HepG2 (cell line): ENCODE measurements at regions not wholly inside any gene's neighbourhood (a gene's known extent, or its start where the extent isn't known, plus 50 kb on each side); places are given as distances from the start of the nearest gene placed in this dataset.

Experiments
- HOXA3 ChIP-seq: sonication (generic); formaldehyde crosslinking; IDR thresholded peaks from 2 replicates; pipeline ENCODE4 v1.5.0; 2020; ENCODE audit warnings: missing genetic modification reagents
- KDM5A ChIP-seq: fragments of 200-600 bp; sonication (generic); IDR thresholded peaks from 2 replicates; pipeline ENCODE4 v1.7.0; 2018; ENCODE audit warnings: antibody characterized with exemption, mild to moderate bottlenecking, low read length, borderline replicate concordance
- RFX5 ChIP-seq: IDR thresholded peaks from 2 replicates; pipeline ENCODE4 v1.6.1; 2011; ENCODE audit warnings: low read depth, low read length, improper control_type of control experiment
- TGIF2 ChIP-seq: IDR thresholded peaks from 2 replicates; pipeline ENCODE4 v1.6.1; 2016; ENCODE audit warnings: control low read depth, missing compliant biosample characterization
- ZBTB49 ChIP-seq: sonication (generic); formaldehyde crosslinking; IDR thresholded peaks from 2 replicates; pipeline ENCODE4 v1.4.0; 2020; ENCODE audit warnings: missing genetic modification reagents, borderline replicate concordance
- ZFP36 ChIP-seq: fragments of 150-350 bp; IDR thresholded peaks from 2 replicates; pipeline ENCODE4 v1.6.1; 2018; ENCODE audit warnings: borderline replicate concordance, low read length, low read depth; ENCODE audit not compliant: partially characterized antibody
- ZNF121 ChIP-seq: sonication (generic); formaldehyde crosslinking; IDR thresholded peaks from 2 replicates; pipeline ENCODE4 v1.5.0; 2020; ENCODE audit warnings: mild to moderate bottlenecking, missing genetic modification reagents
- ZNF3 ChIP-seq: IDR thresholded peaks from 2 replicates; pipeline ENCODE4 v1.7.0; 2017; ENCODE audit warnings: inconsistent platforms
- ZNF446 ChIP-seq: sonication (generic); formaldehyde crosslinking; IDR thresholded peaks from 2 replicates; pipeline ENCODE4 v1.5.0; 2020; ENCODE audit warnings: mild to moderate bottlenecking, missing genetic modification reagents
- ZNF557 ChIP-seq: sonication (generic); formaldehyde crosslinking; IDR thresholded peaks from 2 replicates; pipeline ENCODE4 v1.4.0; 2020; ENCODE audit warnings: missing genetic modification reagents

GRCh38 chr18:73850782-73851181, 296.9 kb downstream of the FBXO15 start:
- TF ChIP-seq ZBTB49 (CRISPR knock-in tag) (no peak), RFX5 (no peak), ZNF446 (no peak), KDM5A (no peak), HOXA3 (CRISPR knock-in tag) (no peak), ZNF557 (CRISPR knock-in tag) (no peak), ZFP36 (no peak), ZNF121 (no peak), TGIF2 (CRISPR knock-in tag) (no peak), ZNF3 (CRISPR knock-in tag) (no peak)
